Activated naive CD4-positive, alpha-beta T cell treated with anti-CD3 and anti-CD28 coated beads, Interleukin-2, amount 50 U/mL, for 72 hours (primary cell): ENCODE measurements at regions not wholly inside any gene's neighbourhood (a gene's known extent, or its start where the extent isn't known, plus 50 kb on each side); places are given as distances from the start of the nearest gene placed in this dataset.

Source experiments
- ATAC-seq, 2 donors: fragments of 150-1000 bp; cut with Tn5 transposase; 2 replicates each; pipeline ENCODE4 v1.10.0; 2021; ENCODE audit warnings: mild to moderate bottlenecking in 2 of 2, moderate library complexity in 2 of 2
- DNase-seq, 2 donors: peaks; one replicate each; pipeline ENCODE4 v3.0.0; 2021 to 2022; ENCODE audit warnings: low spot score in 2 of 2
- H3K27ac Mint-ChIP-seq, 2 donors: one replicate each; pipeline ENCODE4 v1.8.0; 2022; ENCODE audit warnings: mild to moderate bottlenecking in 2 of 2, mixed read lengths in 2 of 2
- H3K36me3 Mint-ChIP-seq, 2 donors: one replicate each; pipeline ENCODE4 v1.8.0; 2022; ENCODE audit warnings: mixed read lengths in 2 of 2
- H3K9me3 Mint-ChIP-seq, 2 donors: one replicate each; pipeline ENCODE4 v1.8.0; 2022; ENCODE audit warnings: mixed read lengths in 2 of 2

DNA sequence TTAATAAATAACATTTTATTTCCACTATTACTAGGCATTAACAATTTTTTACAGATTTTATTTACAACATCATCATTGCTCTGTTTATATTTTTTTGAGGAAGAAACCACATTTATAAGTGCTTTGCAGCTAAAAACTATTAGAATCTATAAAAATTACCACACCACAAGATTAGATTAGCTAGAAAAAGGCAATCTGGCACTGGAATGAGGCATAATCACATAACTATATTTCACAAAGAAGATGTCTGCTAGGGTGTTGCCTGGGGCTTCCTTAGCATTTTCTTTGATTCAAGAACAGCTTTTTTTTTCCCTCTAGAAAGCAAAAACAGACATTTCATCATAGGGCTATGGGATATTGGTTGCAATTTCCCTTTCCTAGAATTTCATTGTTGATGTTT lies 2169.2 kb downstream of the MRPL39 start:
- no peak for DNase-seq
- Mint-ChIP-seq H3K36me3 (no peaks in the 10 kb centered on the region), H3K9me3 (peaks cover 11 to 17% of the 10 kb centered on the region in 2 donors), H3K27ac (no peak overlapping the region)
- no peak for ATAC-seq

DNA sequence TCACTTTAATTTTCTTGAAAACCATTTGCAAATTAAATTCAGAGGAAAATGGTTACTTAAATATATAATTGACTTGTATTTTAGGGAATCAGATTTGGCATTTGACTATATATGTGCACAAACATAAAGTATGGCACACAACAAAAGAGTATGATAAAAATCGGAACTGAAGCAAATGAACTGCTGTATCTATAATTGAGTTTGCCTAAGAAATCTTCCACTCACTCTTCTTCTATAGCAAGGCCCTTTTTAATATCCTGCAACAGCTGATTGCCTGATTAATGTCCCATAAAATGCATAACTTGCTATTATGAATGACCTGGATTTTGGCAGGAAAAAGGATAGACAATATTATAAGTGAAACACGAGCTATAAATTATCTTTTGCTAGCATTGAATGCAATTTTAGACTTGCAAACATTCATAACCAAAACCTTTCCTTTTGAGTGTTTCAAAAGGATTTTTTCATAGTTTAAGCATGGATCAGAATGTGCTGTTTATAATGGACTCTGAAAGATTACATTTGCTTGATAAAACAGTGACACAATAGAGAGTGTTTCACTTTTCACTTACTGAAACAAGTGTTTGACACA lies 2204.3 kb downstream of the MRPL39 start:
- Mint-ChIP-seq H3K9me3 (no peaks in the 10 kb centered on the region), H3K36me3 (no peaks in the 10 kb centered on the region), H3K27ac (no peak overlapping the region)
- DNase-seq (no peak), ATAC-seq (no peak)

- DNase-seq (no peak), ATAC-seq (no peak)
- no peaks in the 10 kb centered on the region for H3K9me3 Mint-ChIP-seq
- H3K36me3 Mint-ChIP-seq: no peaks in the 10 kb centered on the region
- no peak overlapping the region for H3K27ac Mint-ChIP-seq
Measured at GRCh38 chr21:23401278-23401677, 2206.0 kb downstream of the MRPL39 start.

DNA sequence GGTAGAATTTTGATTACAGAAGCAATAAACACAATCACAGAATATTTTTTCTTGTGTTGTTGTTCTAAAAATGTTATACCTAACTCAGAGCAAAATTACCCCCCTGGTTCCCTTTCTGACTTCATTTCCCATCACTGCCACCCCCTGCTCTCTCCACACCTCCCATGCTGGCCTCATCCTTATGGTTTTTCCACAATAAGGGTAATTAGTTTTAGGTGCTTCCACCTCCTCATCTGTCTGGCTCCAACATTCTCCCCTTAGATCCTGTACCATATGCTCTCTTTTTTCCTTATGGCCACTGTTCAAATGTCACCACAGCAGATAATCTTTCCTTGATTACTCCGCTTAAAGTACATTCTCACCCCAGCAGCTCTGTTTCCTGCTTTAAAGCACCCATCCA lies 2208.6 kb downstream of the MRPL39 start:
- no peak for ATAC-seq
- no peak for DNase-seq
- H3K36me3 Mint-ChIP-seq: no peaks in the 10 kb centered on the region
- no peak overlapping the region for H3K27ac Mint-ChIP-seq
- H3K9me3 Mint-ChIP-seq: no peaks in the 10 kb centered on the region

GRCh38 chr21:23394458-23394857 lies 2212.8 kb downstream of the MRPL39 start:
- ATAC-seq (no peak), DNase-seq (no peak)
- Mint-ChIP-seq H3K27ac (no peak overlapping the region), H3K9me3 (no peaks in the 10 kb centered on the region), H3K36me3 (no peaks in the 10 kb centered on the region)

- no peaks in the 10 kb centered on the region for H3K36me3 Mint-ChIP-seq
- ATAC-seq (no peak), DNase-seq (no peak)
- peaks cover 0 to 5% of the 10 kb centered on the region in 2 donors for H3K9me3 Mint-ChIP-seq
- no peak overlapping the region for H3K27ac Mint-ChIP-seq
Measured at GRCh38 chr21:23384679-23385078, 2222.6 kb downstream of the MRPL39 start.

DNA sequence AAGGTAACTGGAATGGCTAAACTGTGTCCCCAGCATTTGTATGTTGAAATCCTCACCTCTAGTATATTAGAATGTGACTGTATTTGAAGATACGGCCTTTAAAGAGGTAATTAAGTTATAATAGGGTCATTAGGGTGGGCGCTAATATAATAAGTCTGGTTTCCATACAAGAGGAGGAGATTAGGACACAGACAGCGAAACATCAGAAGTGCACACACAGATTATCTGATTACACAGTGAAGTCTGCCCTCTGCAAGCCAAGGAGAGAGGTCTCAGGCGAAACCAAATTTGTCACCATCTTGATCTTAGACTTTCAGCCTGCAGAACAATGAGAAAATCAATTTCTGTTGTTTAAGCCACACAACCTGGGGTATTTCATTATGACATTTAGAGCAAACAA lies 2233.1 kb downstream of the MRPL39 start:
- Mint-ChIP-seq H3K36me3 (no peaks in the 10 kb centered on the region), H3K9me3 (peaks cover 6 to 8% of the 10 kb centered on the region in 2 donors), H3K27ac (no peak overlapping the region)
- no peak for DNase-seq
- ATAC-seq: no peak

DNA sequence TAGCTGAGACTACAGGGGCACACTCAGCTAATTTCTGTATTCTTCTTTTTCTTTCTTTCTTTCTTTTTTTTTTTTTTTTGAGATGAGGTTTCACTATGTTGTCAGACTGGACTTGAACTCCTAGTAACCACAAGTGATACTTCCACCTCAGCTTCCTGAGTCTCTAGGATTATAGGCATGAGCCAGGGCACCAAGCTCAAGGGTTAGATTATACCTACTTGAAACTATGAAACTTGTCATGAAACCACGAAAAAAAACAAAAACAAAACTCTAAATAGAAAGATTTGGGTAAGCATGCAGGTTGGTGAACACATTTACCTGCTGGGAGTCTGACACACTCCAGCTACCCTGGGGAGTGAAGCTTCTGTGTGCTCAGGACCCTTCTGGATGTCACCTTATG lies 2250.4 kb downstream of the MRPL39 start:
- no peak for ATAC-seq
- Mint-ChIP-seq H3K27ac (no peak overlapping the region), H3K36me3 (no peaks in the 10 kb centered on the region), H3K9me3 (peaks cover 7 to 17% of the 10 kb centered on the region in 2 donors)
- no peak for DNase-seq

DNA sequence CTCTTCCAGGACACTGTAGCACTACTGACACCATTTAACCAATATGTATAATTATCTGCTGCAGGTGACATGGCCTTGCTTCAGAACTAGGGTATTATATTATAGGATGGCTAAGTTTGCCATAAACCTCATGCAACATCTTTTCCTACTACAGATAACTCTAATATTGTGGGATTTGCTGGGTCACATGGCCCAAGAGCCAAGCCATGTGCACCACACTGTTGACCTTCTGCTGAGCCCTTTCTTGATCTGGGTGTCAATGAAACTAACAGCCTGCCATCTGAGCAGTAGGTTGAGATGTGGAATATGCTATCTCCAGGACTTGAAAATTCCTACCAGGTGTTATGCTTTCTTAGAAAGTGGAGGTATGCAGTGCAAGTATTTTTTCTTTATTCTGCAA lies 2291.1 kb downstream of the MRPL39 start:
- DNase-seq: no peak
- no peaks in the 10 kb centered on the region for H3K36me3 Mint-ChIP-seq
- H3K27ac Mint-ChIP-seq: no peak overlapping the region
- peaks cover 0 to 19% of the 10 kb centered on the region in 2 donors for H3K9me3 Mint-ChIP-seq
- no peak for ATAC-seq

- no peak for DNase-seq
- peaks cover 0 to 9% of the 10 kb centered on the region in 2 donors for H3K9me3 Mint-ChIP-seq
- ATAC-seq: no peak
- no peaks in the 10 kb centered on the region for H3K36me3 Mint-ChIP-seq
- H3K27ac Mint-ChIP-seq: no peak overlapping the region
Measured at GRCh38 chr21:23308741-23309140, 2298.5 kb downstream of the MRPL39 start.

DNA sequence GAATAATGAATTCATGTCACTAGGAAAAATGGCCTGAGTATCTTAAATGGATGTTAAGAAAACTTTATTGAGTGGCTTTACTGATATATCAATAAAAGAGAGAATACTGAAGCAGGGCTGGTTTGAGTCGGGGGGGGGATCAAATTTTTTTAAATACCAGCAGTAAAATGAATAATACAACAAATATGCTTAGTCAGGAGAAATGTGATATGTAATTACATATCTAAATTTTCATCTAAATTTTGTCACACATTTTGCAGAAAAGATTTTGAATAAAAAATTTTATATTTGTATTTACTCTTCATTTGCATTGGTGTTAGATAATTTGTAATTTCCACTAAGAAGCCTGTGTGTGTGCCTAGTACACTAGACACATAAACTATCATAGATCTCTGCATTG lies 2300.2 kb downstream of the MRPL39 start:
- no peaks in the 10 kb centered on the region for H3K9me3 Mint-ChIP-seq
- no peaks in the 10 kb centered on the region for H3K36me3 Mint-ChIP-seq
- ATAC-seq (no peak), DNase-seq (no peak)
- no peak overlapping the region for H3K27ac Mint-ChIP-seq

GRCh38 chr21:23292292-23292691 lies 2294.1 kb downstream of the NCAM2 start:
- ATAC-seq (no peak), DNase-seq (no peak)
- Mint-ChIP-seq H3K36me3 (no peaks in the 10 kb centered on the region), H3K9me3 (peaks cover 10 to 11% of the 10 kb centered on the region in 2 donors), H3K27ac (no peak overlapping the region)

DNA sequence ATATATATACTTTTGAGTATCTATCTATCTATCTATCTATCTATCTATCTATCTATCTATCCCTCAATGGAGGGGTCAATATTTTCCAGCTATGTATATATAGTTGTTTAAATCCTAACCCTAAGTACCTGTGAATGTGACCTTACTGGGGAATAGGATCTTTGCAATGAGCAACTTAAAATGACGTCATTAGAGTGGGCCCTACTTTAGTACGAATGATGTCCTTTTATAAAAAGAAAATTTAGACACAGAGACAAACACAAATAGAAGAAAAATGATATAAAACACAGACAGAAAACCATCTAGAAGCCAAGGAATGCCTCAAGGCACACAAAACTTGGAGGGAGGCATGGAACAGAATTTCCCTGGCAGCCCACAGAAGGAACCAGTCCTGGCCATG lies 2283.7 kb downstream of the NCAM2 start:
- ATAC-seq (no peak), DNase-seq (no peak)
- peaks cover 0 to 9% of the 10 kb centered on the region in 2 donors for H3K9me3 Mint-ChIP-seq
- H3K27ac Mint-ChIP-seq: no peak overlapping the region
- H3K36me3 Mint-ChIP-seq: no peaks in the 10 kb centered on the region

DNA sequence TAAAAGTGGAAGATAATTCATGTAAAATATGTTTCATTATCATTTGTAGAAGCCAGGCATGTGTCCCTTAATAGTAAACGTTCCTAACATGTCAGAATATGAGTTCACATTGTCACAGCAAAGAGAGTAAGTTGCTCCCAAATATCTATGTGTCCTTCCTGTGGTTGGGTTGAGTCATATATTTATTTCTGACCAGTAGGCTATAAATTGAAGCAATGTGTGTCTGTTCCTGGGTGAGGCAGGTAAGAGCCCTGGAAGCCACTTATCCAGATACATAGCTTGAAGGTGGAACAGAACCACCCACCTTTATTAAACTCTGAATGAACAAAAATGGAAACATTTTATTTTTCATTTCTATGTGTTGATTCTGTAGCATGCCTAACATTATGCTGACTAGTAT lies 2251.6 kb downstream of the NCAM2 start:
- H3K9me3 Mint-ChIP-seq: peaks cover 0 to 4% of the 10 kb centered on the region in 2 donors
- no peak for ATAC-seq
- H3K27ac Mint-ChIP-seq: no peak overlapping the region
- no peaks in the 10 kb centered on the region for H3K36me3 Mint-ChIP-seq
- DNase-seq: no peak

- H3K27ac Mint-ChIP-seq: no peak overlapping the region
Measured at GRCh38 chr21:23247334-23247733, 2249.1 kb downstream of the NCAM2 start.

GRCh38 chr21:23245255-23245654 lies 2247.0 kb downstream of the NCAM2 start:
- Mint-ChIP-seq H3K9me3 (peaks cover 0 to 4% of the 10 kb centered on the region in 2 donors), H3K36me3 (no peaks in the 10 kb centered on the region), H3K27ac (no peak overlapping the region)
- no peak for DNase-seq
- no peak for ATAC-seq

More at GRCh38 chr21:23247334-23247733, 2249.1 kb downstream of the NCAM2 start:
- DNase-seq (no peak), ATAC-seq (no peak)
- Mint-ChIP-seq H3K9me3 (peaks cover 0 to 4% of the 10 kb centered on the region in 2 donors), H3K36me3 (no peaks in the 10 kb centered on the region)

- ATAC-seq (no peak), DNase-seq (no peak)
- peaks cover 0 to 6% of the 10 kb centered on the region in 2 donors for H3K9me3 Mint-ChIP-seq
- no peak overlapping the region for H3K27ac Mint-ChIP-seq
- no peaks in the 10 kb centered on the region for H3K36me3 Mint-ChIP-seq
Measured at GRCh38 chr21:23223882-23224281, 2225.7 kb downstream of the NCAM2 start.

- Mint-ChIP-seq H3K36me3 (peaks cover 4 to 5% of the 10 kb centered on the region in 2 donors), H3K27ac (no peak overlapping the region), H3K9me3 (peaks cover 5 to 14% of the 10 kb centered on the region in 2 donors)
- DNase-seq: no peak
- ATAC-seq: no peak
Measured at GRCh38 chr21:23218667-23219066, 2220.5 kb downstream of the NCAM2 start.

DNA sequence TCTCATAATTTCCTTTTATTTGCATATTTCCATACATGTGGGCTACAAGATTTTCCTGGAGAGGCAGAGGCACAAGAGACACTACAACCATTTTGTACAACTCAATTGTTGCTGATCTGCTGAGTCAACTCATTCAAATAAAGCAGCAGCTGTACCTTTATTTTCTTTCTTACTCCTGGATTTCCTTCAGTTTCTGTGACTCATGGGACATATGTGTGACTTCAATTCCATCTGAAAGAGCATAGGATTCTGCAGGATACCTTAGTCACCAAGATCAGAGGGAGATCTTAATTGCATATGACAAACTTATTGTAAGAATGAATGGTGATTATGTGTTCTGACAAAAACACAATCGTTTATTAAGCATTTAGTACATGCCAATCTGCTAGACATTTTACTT lies 2219.4 kb downstream of the NCAM2 start:
- H3K9me3 Mint-ChIP-seq: peaks cover 6 to 17% of the 10 kb centered on the region in 2 donors
- DNase-seq (no peak), ATAC-seq (no peak)
- H3K27ac Mint-ChIP-seq: no peak overlapping the region
- H3K36me3 Mint-ChIP-seq: peaks cover 7 to 8% of the 10 kb centered on the region in 2 donors
